GM19043 (cell line): ENCODE measurements at regions not wholly inside any gene's neighbourhood (a gene's known extent, or its start where the extent isn't known, plus 50 kb on each side); places are given as distances from the start of the nearest gene placed in this dataset.

ENCODE experiments used
- ATAC-seq: cut with Tn5 transposase; IDR thresholded peaks from one replicate; pipeline ENCODE4 v1.9.1; 2021; ENCODE audit warnings: low read depth; ENCODE audit not compliant: unreplicated experiment

DNA sequence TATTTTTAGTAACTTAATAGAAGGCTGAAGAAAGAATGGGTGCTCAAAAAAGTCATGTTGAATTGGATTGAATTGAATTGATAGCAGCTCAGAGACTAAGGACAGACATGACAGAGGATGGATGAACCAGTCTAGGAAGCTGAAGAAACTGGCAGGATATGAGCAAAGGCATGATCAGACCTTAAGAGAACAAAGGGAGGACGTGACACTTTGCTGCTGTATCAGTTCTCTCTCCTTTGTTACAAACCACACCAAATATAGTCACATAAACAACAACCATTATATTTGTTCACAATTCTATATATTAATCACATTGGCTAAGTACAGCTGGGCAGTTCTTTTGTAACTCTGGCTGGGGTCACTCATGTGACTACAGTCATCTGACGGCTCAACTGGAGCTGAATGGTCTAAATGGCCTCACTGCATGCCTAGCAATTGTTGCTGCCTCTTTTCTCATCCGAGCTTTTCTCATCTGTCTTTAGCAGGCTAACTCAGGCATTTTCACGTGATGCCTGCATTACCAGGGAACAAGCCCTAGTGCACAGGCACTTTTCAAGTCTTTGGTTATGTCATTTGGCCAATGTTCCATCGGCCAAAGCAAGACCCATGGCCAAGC, 355.0 kb downstream of the ETNK1 start:
- ATAC-seq = no peak

DNA sequence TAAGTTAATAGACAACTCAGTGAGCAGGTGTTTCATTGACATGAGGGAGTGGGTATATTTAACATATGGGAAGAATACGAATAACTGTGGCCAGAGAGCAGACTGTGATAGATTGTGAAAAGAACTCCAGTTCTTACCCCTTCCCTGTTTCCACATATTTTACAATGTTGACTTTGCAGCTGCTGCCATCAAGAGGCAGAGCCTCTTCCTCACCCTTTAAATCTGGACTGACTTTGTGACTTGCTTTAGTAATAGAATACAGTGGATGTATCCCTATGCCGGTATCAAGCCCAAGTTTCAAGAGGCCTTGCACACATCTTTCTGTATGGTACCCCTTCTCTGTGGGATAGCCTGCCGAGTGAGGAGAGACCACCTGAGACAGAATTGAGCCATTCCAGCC, 356.7 kb downstream of the ETNK1 start:
- no peak for ATAC-seq

DNA sequence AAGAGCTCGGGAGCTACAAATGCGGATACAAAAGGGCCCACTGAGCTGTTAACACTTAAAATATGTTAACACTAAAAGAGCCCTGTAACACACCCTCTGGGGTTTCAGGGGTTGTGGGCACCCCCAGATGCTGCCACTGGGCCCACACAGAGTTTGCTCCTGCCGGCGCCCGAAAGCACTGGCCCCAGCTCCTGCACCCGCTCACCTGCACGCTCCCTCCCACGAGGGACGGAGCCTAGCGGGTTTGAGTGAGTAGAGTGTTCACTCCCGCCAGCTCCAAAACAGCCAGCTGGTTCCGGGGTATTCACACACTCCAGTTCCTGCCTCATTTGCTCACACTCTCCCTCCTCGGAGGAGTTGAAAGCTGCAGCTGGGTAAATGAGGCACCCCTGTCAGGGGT, 357.7 kb downstream of the ETNK1 start:
- ATAC-seq = no peak

DNA sequence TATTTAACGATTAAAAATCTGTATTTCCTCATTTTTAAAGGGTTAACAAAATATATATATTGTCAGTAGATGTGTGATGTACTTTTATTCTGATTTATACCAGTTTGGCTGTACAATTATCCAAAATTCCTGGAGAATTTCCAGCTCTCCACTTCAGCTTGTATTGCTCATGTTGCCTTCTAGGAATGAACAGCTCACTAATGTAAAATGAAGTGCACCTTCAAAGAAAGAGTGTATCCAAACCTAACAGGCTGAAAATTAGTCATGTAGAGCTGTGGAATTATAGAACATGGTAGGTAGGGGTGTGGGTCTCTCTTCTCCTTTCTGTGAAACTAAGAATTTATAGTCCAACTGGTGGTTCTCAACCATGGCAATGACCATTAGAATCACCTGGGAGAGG, 362.0 kb downstream of the ETNK1 start:
- no peak for ATAC-seq

DNA sequence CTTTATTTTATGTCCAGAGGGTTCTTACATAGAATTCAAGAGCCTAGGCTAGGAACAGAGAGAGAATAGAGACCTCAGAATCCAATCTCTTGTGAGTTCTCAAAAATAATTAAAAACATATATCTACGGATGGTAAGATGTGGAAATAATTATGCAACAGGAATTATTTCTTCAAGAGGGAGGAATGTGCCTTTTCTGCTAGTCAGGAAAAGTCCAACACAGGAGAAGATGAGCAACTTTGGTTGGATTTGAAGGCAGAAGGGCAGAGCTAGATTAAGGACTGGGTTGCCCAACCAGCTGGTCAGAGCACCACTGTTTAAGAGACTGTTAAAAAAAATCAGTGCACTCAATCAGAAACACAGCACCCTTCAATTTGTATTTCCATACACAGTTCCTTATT, 365.5 kb downstream of the ETNK1 start:
- ATAC-seq = no peak

DNA sequence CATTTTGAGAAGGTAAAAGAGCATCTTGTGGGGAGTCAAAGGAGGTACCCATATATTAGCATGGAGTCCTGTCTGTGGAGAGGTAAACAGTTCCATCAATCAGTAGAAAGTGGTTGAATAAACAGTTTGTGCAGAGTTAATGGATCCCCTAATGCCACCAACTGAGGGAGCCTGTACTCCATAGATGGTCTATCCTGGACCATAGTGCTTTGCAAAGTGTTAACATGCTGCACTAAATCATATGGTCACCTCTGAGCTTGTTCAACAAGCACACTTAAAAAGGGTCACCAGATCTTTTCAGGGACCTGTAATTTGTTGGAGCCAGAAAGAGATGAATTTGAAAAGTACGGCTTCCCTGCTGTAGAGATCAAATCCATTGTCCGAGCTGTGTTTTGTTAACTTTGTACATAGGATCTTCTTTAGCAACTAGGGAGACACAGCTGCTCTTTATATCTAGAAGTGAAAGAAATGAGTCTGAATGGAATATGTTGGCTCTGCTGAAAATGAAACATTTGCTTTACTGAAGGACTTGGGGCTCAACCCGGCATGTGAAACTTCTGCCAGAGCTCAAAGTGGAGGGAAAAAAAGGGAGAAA, 366.4 kb downstream of the ETNK1 start:
- no peak for ATAC-seq

DNA sequence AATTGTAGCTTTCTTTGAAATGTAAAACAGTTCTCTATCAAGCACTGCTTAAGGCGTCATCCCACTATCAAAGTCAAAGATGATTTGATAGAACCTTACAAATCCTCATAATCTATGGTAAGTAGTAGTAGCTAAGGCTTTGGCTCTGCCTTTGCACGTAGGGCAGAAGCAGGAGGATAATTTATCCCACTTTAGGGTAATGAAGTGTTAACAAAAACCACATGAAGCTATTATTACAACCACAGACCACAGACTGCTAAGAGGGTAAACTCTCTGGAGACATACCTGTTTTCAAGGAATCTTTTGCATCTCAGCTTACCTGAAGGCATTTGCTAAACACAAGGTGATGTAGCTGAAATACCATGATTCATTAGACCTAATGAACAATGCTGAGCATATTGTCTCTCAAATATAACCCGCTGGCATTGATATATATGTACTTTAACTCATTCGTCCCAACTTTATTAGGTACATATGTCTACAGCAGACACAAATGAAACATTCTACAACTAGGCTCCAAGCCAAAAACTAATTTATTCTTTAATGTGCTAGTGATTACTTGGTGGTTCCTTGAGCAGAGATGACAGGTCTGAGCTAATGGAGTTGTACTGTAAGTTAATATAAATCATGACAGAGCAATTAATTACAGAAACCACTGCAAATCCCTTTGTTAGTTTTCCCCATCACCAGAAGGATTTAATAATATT, 368.8 kb downstream of the ETNK1 start:
- no peak for ATAC-seq

DNA sequence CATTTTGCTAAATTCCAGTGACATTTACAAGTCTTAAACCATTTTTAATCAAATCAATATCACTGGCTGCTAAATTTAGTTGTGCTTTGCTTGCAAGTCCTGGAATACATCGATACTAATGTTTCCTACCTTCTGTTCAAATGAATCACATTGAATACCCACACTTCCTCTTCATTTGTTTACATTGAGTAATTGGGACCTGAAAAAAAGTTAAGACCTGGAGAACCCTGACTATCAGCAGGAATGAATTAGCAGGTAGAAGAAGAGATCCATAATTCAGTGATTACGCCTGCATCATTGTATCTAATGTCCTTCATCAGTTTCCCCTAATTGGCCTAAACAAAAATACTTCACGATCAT, 369.3 kb downstream of the ETNK1 start:
- no peak for ATAC-seq

DNA sequence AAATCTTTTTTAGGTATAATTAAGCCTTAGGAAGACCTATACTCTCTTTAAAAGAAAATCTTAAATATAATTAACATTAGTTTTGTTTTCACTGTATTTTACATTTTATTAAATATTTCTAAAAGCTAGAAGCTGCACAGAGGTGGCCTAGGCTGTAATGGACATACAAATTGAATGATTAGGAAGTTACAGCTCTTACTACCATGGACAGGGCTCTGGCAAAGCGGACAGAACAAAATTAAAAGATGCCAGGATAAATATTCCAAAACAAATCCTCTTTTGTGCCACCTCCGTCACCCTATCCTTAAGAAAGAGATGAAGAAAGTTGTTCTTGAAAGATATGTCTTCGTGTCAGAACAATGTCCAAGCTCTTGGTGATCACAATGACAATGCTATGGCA, 376.5 kb downstream of the ETNK1 start:
- no peak for ATAC-seq

DNA sequence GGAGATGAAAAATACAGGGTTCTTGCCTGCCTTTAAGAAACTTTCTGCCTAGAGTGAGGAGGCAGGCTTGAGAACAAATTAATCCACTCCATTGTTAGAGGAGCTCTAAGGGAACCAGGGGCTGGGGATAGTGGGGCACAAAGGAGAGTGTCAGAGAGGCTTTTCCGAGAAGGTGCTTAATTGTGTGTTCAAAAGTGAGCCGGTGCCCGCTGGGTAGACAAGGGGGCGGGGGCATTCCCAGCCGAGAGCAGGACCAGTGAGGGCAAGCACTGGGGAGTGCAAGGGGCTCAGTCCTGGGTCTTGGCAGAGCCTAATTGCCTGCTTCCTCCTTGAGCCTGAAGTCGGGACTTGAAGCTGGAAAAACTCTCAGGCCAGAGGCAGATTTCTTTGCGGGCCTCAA, 377.4 kb downstream of the ETNK1 start:
- ATAC-seq = no peak

DNA sequence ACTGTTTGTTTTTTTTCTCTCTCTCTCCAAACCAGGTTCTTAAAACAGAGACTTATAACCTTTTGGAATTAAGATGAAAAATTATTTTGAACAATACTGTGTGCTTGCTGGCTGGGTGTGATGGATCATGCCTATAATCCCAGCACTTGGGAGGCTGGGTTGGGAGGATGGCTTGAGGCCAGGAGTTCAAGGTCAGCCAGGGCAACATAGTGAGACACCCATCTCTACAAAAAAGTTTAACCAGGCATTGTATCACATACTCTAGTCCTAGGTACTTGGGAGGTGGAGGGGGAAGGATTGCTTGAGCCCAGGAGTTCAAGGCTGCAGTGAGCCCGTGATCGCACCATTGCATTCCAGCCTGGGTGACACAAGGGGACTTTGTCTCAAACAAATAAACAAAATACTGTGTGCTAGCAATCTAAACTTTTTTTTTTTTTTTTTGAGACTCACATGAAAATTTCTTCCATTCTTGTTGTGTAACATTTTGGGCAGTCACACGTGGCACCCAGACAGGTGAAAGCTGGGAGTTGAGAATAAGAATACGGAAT, 379.6 kb downstream of the ETNK1 start:
- no peak for ATAC-seq

DNA sequence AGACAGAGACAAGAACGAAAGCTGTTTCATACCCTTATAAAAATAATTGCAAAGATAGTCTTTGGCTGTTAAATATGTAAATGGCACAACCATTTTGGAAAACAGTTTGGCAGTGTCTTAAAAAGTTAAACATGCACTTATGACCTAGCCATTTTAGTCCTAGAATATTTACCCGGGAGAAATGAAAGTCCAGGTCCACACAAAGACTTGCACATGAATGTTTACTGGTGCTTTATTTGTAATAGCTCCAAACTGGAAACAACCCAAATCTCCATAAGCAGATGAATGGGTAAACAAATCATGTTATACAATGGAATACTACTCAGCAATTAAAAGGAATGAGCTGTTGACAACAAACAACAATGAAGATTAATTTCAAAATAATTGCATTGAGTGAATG, 380.4 kb downstream of the ETNK1 start:
- no peak for ATAC-seq

DNA sequence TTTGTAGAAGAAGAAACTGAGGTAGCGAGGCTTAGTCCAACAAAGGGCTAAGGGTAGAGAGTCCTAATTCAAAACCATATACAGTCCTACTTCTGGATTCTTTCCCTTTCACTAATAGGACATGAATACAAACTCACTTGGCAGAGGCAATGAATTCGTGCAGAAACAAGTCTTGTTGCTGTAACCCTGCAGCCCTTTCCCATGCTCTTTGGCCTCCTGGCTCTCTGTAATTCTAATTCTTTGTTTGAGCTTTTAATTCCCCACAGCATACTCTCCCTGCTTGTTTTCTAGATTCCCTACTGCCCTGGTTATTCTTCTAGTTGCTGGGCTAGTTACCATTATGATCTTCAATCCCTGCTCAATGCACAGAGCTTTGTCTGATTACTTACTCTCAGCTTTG, 381.4 kb downstream of the ETNK1 start:
- no peak for ATAC-seq

DNA sequence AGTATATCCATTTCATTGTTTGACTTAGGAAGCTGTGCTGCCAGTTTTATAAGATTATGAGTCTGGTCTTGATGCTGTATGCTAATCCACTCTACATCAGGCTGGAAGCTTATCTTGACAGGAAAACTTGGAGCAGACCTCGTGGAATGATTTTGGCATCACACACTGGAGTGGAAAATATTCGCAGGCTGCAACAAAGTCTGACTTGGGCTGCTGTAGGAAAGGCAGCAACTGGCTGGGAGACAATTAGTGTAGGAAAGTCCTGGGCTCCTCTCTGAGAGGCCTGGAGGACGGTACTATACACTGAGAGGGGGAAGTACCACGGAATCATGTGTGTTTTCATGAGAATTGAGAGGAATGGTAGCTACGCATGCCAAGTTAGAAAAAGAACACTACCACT, 383.7 kb downstream of the ETNK1 start:
- ATAC-seq = no peak

DNA sequence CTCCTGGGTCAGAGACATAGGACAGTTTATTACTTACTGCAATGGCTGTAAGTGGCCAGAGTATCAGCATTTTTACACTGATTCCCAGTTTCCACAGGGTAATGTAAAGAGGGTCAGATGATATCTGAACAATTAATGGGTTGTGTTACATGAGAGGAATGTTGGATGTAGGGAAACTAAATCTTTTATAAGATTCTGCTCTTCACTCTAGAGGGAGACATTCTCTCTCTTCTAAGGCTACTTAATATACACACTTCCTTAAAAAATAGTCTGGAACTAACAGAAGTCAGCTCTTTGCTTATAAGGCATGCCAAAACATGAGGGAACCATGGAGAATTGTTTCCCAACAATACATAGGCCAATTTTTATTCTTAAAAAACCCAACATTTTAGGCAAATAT, 389.8 kb downstream of the ETNK1 start:
- no peak for ATAC-seq

DNA sequence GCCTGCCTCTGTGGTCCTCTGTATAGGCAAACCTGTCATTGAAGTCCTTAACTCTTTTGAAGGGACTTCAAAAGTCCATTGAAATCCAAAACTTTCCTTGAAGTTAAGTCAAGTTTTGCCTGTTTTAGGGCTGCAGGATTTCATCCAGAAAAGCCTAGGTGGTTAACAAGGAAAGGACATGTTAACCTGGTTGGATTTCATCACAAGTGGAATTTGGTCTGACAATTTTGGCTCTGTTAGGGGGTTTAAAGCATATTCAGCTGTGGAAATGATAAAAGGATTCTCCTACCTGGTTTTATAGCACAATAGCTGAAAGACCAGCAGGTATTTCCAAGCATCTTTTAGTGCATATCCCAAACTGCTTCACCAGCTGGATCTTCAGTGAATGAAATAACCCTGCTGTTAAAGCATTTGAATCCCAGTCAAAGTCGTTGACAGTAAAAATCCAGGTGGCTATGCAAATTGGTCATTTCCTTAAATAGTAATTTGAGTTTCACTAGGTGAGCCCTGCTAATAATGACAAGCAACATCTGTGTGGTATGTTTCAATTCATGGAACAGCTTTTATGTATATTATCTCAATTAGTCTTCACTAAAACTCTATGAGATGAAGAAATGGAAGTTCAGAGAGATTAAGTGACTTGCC, 400.5 kb downstream of the ETNK1 start:
- ATAC-seq = no peak

DNA sequence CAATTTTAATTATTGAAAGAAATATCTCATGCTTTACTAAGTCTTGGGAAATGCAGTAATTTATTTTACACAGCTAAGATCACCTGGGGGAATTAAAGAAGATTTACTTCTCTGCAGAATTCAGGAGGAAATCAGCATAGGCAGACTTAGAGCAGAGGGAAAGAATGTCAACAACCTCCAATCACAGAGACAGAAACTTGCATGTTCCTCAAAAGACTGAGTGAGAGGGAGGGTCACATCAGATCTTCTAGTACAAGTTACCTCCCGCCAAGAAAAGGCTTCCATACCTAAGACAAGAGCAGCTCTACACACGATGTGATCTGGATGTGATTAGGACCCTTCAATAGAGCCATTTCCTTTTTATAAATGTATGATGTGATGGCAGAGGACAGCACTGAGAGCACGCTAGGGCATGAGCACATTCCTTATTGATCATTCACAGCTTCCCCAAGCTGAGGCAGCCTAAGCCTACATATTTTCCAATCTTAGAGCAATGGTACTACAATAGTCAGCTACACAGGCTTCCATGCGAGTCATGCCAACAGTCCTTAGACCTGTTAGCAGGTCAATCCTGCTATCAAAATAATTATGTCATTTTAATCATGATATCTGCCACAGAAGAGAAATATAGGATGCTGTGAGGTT, 403.3 kb downstream of the ETNK1 start:
- no peak for ATAC-seq

DNA sequence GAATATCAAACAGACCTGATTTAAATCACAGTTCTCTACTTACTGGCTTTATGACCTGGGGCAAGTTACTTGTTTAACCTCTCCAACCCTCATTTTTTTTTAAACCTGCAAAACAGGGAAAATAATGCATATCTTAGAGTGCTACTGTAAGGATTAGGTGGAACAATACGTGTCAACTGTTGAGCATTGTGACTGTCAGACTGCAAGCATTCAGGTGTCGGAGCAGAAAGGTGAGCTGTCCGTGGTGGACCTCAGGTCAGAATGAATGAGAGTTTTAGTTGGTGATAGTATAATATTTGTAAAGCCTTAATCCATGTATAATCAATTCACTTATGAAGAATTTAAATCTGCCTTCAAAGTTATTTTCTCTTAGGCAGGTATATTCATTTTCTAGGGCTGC, 404.2 kb downstream of the ETNK1 start:
- no peak for ATAC-seq

DNA sequence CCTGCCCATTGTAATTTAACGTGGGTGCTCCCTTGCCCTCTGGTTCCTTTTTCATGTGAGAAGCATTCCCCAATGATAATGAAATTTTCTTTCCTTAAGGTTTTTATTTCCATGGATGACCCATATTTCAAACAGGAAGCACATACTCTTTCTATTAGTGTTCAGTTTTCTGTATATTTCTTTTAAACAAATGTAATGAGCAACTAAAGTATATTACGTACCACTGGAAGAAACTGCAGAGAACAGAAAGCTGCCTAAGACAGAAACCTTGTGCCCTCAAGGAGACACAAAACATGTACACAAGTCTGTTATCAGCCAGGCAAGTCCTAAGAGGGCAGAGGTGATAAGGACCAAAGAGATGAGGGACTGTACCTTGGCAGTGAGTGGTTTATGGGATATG, 414.9 kb downstream of the ETNK1 start:
- ATAC-seq = no peak

DNA sequence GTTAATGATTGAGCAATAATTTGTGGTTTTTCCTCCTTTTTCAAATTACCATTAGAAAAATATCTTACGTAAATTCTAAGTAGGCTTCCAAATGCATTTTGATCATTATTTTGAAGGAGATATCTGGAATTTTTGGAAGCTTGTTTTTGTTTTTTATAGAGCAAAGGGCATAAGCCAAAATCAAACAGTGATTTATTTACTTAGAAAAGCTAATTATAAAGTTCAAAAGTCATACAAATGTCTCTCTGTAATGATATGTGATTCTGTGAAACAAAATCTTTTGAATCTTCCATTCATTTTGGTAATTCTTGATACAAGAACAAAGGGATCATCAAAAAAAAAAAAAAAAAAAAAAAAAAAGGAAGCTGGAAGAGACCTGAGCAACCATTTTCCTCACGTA, 416.8 kb downstream of the ETNK1 start:
- ATAC-seq = no peak

DNA sequence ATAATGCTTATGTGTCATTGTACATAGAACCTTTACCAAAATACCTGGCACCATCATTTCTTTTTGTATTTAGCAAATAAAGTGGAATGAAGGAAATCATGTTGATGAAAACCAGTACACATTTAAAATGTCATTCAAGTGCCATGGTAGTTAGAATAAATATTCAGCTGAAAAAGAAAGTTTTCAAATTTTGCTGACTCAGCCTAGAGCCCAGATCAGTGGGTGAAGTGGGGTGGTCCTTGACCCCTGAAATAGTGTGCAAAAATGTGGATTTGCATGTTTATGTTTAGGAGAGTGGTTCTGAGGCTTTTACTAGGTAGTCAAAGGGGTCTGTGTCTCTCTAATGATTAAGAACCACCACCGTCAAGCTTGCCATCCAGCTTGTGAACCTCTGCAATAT, 418.7 kb downstream of the ETNK1 start:
- no peak for ATAC-seq
